PC-3 (cell line): ENCODE measurements at regions not wholly inside any gene's neighbourhood (a gene's known extent, or its start where the extent isn't known, plus 50 kb on each side); places are given as distances from the start of the nearest gene placed in this dataset.

Source experiments
- ATAC-seq: fragments of 200-7000 bp; cut with Tn5 transposase; 2 replicates; pipeline ENCODE4 v1.9.1; 2020; ENCODE audit warnings: mild to moderate bottlenecking, moderate library complexity
- BruUV-seq: library from RNA; stranded (reverse); fragments of 400-500 nt; replicated peaks from 2 replicates; lab custom pipeline; 2021; lab: Mats Ljungman, UMichigan
- CTCF ChIA-PET: fragments of 300-600 bp; sonication (Branson Sonifier 250); formaldehyde crosslinking; loops from one replicate; lab custom pipeline; 2022; ENCODE audit warnings: antibody characterized with exemption; lab: Charles Lee
- POLR2A ChIA-PET: fragments of 300-600 bp; sonication (Branson Sonifier 250); formaldehyde crosslinking; loops from one replicate; lab custom pipeline; 2022; ENCODE audit warnings: antibody characterized with exemption; ENCODE audit not compliant: unreplicated experiment; lab: Charles Lee
- DNase-seq: peaks from one replicate; pipeline ENCODE4 v3.0.0-alpha.2; 2015
- H2AFZ ChIP-seq: fragments of 300-600 bp; sonication (generic); 2 replicates; pipeline ENCODE4 v1.6.0; 2016; ENCODE audit warnings: antibody characterized with exemption, low read length
- H3F3A ChIP-seq: fragments of 300-600 bp; sonication (generic); one replicate; pipeline ENCODE4 v1.6.0; 2017; ENCODE audit warnings: antibody characterized with exemption, low read length, control low read depth, mild to moderate bottlenecking; ENCODE audit not compliant: unreplicated experiment
- H3K27ac ChIP-seq: fragments of 300-600 bp; sonication (generic); 2 replicates; pipeline ENCODE4 v1.5.1; 2016; ENCODE audit warnings: mild to moderate bottlenecking, low read length
- H3K27me3 ChIP-seq: fragments of 300-600 bp; sonication (generic); 2 replicates; pipeline ENCODE4 v1.6.1; 2016; ENCODE audit warnings: low read length, mixed read lengths
- H3K36me3 ChIP-seq: fragments of 300-600 bp; sonication (generic); 2 replicates; pipeline ENCODE4 v1.6.1; 2016; ENCODE audit warnings: low read depth, mixed run types, low read length, mixed read lengths
- H3K4me1 ChIP-seq: fragments of 300-600 bp; sonication (generic); 2 replicates; pipeline ENCODE4 v1.5.1; 2016; ENCODE audit warnings: low read length; ENCODE audit not compliant: insufficient read depth
- H3K4me2 ChIP-seq: fragments of 300-600 bp; sonication (generic); 2 replicates; pipeline ENCODE4 v1.6.0; 2016; ENCODE audit warnings: low read length
- H3K4me3 ChIP-seq: fragments of 300-600 bp; sonication (generic); 2 replicates; pipeline ENCODE4 v1.5.1; 2016; ENCODE audit warnings: mild to moderate bottlenecking, low read length, mixed read lengths
- H3K79me2 ChIP-seq: fragments of 300-600 bp; sonication (generic); 2 replicates; pipeline ENCODE4 v1.6.1; 2017; ENCODE audit warnings: low read length, mixed read lengths
- H3K9ac ChIP-seq: fragments of 300-600 bp; sonication (generic); 2 replicates; pipeline ENCODE4 v1.6.0; 2016; ENCODE audit warnings: mild to moderate bottlenecking, low read length
- H3K9me2 ChIP-seq: fragments of 300-600 bp; sonication (generic); replicated peaks from 2 replicates; pipeline ENCODE4 v1.6.1; 2016; ENCODE audit warnings: mixed run types, low read length, mixed read lengths
- H3K9me3 ChIP-seq: fragments of 300-600 bp; sonication (generic); 2 replicates; pipeline ENCODE4 v1.6.1; 2016; ENCODE audit warnings: low read length, mixed read lengths
- H4K20me1 ChIP-seq: fragments of 300-600 bp; sonication (generic); 2 replicates; pipeline ENCODE4 v1.6.1; 2016; ENCODE audit warnings: low read length, mixed read lengths
- CTCF ChIP-seq: fragments of 300-600 bp; sonication (generic); conservative IDR thresholded peaks from 2 replicates; pipeline ENCODE4 v1.5.1; 2017; ENCODE audit warnings: antibody characterized with exemption, low read depth, mild to moderate bottlenecking, low read length
- EZH2 ChIP-seq: fragments of 300-600 bp; sonication (generic); IDR thresholded peaks from one replicate; pipeline ENCODE4 v1.6.1; 2017; ENCODE audit warnings: antibody characterized with exemption, mild to moderate bottlenecking, low read length; ENCODE audit not compliant: unreplicated experiment
- EZH2phosphoT487 ChIP-seq: fragments of 300-600 bp; sonication (generic); IDR thresholded peaks from 2 replicates; pipeline ENCODE4 v1.6.1; 2018; ENCODE audit warnings: mild to moderate bottlenecking, antibody characterized with exemption, low read length, borderline replicate concordance
- intact Hi-C: fragments of 100-400 bp; cut with micrococcal nuclease; formaldehyde crosslinking; loops from 2 replicates; pipeline ENCODE4 v1.9.0; 2023

GRCh38 chr6:140364916-140365315 lies 990.5 kb upstream of the CITED2 start:
- Histone ChIP-seq H3K9ac (no peak overlapping the region), H3K9me3 (no peaks in the 10 kb centered on the region), H3K79me2 (no peaks in the 10 kb centered on the region), H2AFZ (no peak overlapping the region), H3K36me3 (no peaks in the 10 kb centered on the region), H3K9me2 (no peaks in the 10 kb centered on the region), H3K4me3 (no peak overlapping the region), H4K20me1 (no peaks in the 10 kb centered on the region), H3F3A (no peaks in the 10 kb centered on the region), H3K4me2 (no peak overlapping the region), H3K27ac (no peak overlapping the region), H3K27me3 (no peaks in the 10 kb centered on the region), H3K4me1 (peaks cover 13% of the 10 kb centered on the region)
- ChIA-PET POLR2A (no interaction called here), CTCF (no interaction called here)
- no TSS peak for BruUV-seq
- intact Hi-C loops: no loop called here
- DNase-seq (no peak), ATAC-seq (no peak)
- TF ChIP-seq EZH2phosphoT487: no peak
- TF ChIP-seq EZH2: no peak
- TF ChIP-seq CTCF: no peak

- Histone ChIP-seq H3K9me2 (no peaks in the 10 kb centered on the region), H3K27ac (no peak overlapping the region), H2AFZ (no peak overlapping the region), H3K79me2 (no peaks in the 10 kb centered on the region), H3K4me1 (no peaks in the 10 kb centered on the region), H3K27me3 (no peaks in the 10 kb centered on the region), H3K36me3 (no peaks in the 10 kb centered on the region), H3K9ac (no peak overlapping the region), H3K4me2 (no peak overlapping the region), H4K20me1 (no peaks in the 10 kb centered on the region), H3F3A (no peaks in the 10 kb centered on the region), H3K9me3 (no peaks in the 10 kb centered on the region), H3K4me3 (no peak overlapping the region)
- intact Hi-C loops: no loop called here
- TF ChIP-seq EZH2phosphoT487 (no peak), CTCF (no peak), EZH2 (no peak)
- POLR2A ChIA-PET: no interaction called here
- ATAC-seq (no peak), DNase-seq (no peak)
- CTCF ChIA-PET: no interaction called here
- BruUV-seq: no TSS peak
Observed at GRCh38 chr6:140360651-140361050, 986.2 kb upstream of the CITED2 start.

DNA sequence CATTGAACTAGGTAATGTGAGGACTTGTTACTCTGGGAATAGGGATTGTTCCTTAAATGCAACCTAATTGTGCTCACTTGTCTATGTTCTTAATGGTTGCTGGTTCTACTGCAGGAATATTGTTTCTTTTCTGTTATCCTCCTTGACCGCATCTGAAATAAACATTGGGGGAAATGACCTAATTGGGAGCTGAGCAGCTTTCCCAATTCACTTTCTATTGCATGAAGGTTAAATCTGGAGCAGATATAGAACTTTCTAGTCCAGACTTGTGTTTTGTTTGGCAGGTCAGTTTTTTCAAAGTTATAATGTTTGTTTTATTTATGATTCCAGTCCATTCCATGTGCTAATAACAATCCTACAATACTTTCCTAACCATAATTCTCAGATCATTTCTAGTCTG lies 981.0 kb upstream of the CITED2 start:
- Histone ChIP-seq H3K4me2 (no peak overlapping the region), H3K27ac (no peak overlapping the region), H3K9me2 (no peaks in the 10 kb centered on the region), H3F3A (no peaks in the 10 kb centered on the region), H3K9me3 (no peaks in the 10 kb centered on the region), H3K9ac (no peak overlapping the region), H3K79me2 (no peaks in the 10 kb centered on the region), H3K27me3 (no peaks in the 10 kb centered on the region), H2AFZ (no peak overlapping the region), H3K36me3 (no peaks in the 10 kb centered on the region), H4K20me1 (no peaks in the 10 kb centered on the region), H3K4me1 (no peaks in the 10 kb centered on the region), H3K4me3 (no peak overlapping the region)
- intact Hi-C loops: no loop called here
- ATAC-seq (no peak), DNase-seq (no peak)
- POLR2A ChIA-PET: no interaction called here
- CTCF ChIA-PET: no interaction called here
- no TSS peak for BruUV-seq
- TF ChIP-seq CTCF (no peak), EZH2phosphoT487 (no peak), EZH2 (no peak)
